PC-3 (cell line): ENCODE measurements at regions not wholly inside any gene's neighbourhood (a gene's known extent, or its start where the extent isn't known, plus 50 kb on each side); places are given as distances from the start of the nearest gene placed in this dataset.

Experiments used
- ATAC-seq: fragments of 200-7000 bp; cut with Tn5 transposase; 2 replicates; pipeline ENCODE4 v1.9.1; 2020; ENCODE audit warnings: mild to moderate bottlenecking, moderate library complexity
- BruUV-seq: library from RNA; stranded (reverse); fragments of 400-500 nt; replicated peaks from 2 replicates; lab custom pipeline; 2021; lab: Mats Ljungman, UMichigan
- CTCF ChIA-PET: fragments of 300-600 bp; sonication (Branson Sonifier 250); formaldehyde crosslinking; loops from one replicate; lab custom pipeline; 2022; ENCODE audit warnings: antibody characterized with exemption; lab: Charles Lee
- POLR2A ChIA-PET: fragments of 300-600 bp; sonication (Branson Sonifier 250); formaldehyde crosslinking; loops from one replicate; lab custom pipeline; 2022; ENCODE audit warnings: antibody characterized with exemption; ENCODE audit not compliant: unreplicated experiment; lab: Charles Lee
- DNase-seq: peaks from one replicate; pipeline ENCODE4 v3.0.0-alpha.2; 2015
- H2AFZ ChIP-seq: fragments of 300-600 bp; sonication (generic); 2 replicates; pipeline ENCODE4 v1.6.0; 2016; ENCODE audit warnings: antibody characterized with exemption, low read length
- H3F3A ChIP-seq: fragments of 300-600 bp; sonication (generic); one replicate; pipeline ENCODE4 v1.6.0; 2017; ENCODE audit warnings: antibody characterized with exemption, low read length, control low read depth, mild to moderate bottlenecking; ENCODE audit not compliant: unreplicated experiment
- H3K27ac ChIP-seq: fragments of 300-600 bp; sonication (generic); 2 replicates; pipeline ENCODE4 v1.5.1; 2016; ENCODE audit warnings: mild to moderate bottlenecking, low read length
- H3K27me3 ChIP-seq: fragments of 300-600 bp; sonication (generic); 2 replicates; pipeline ENCODE4 v1.6.1; 2016; ENCODE audit warnings: low read length, mixed read lengths
- H3K36me3 ChIP-seq: fragments of 300-600 bp; sonication (generic); 2 replicates; pipeline ENCODE4 v1.6.1; 2016; ENCODE audit warnings: low read depth, mixed run types, low read length, mixed read lengths
- H3K4me1 ChIP-seq: fragments of 300-600 bp; sonication (generic); 2 replicates; pipeline ENCODE4 v1.5.1; 2016; ENCODE audit warnings: low read length; ENCODE audit not compliant: insufficient read depth
- H3K4me2 ChIP-seq: fragments of 300-600 bp; sonication (generic); 2 replicates; pipeline ENCODE4 v1.6.0; 2016; ENCODE audit warnings: low read length
- H3K4me3 ChIP-seq: fragments of 300-600 bp; sonication (generic); 2 replicates; pipeline ENCODE4 v1.5.1; 2016; ENCODE audit warnings: mild to moderate bottlenecking, low read length, mixed read lengths
- H3K79me2 ChIP-seq: fragments of 300-600 bp; sonication (generic); 2 replicates; pipeline ENCODE4 v1.6.1; 2017; ENCODE audit warnings: low read length, mixed read lengths
- H3K9ac ChIP-seq: fragments of 300-600 bp; sonication (generic); 2 replicates; pipeline ENCODE4 v1.6.0; 2016; ENCODE audit warnings: mild to moderate bottlenecking, low read length
- H3K9me2 ChIP-seq: fragments of 300-600 bp; sonication (generic); replicated peaks from 2 replicates; pipeline ENCODE4 v1.6.1; 2016; ENCODE audit warnings: mixed run types, low read length, mixed read lengths
- H3K9me3 ChIP-seq: fragments of 300-600 bp; sonication (generic); 2 replicates; pipeline ENCODE4 v1.6.1; 2016; ENCODE audit warnings: low read length, mixed read lengths
- H4K20me1 ChIP-seq: fragments of 300-600 bp; sonication (generic); 2 replicates; pipeline ENCODE4 v1.6.1; 2016; ENCODE audit warnings: low read length, mixed read lengths
- CTCF ChIP-seq: fragments of 300-600 bp; sonication (generic); conservative IDR thresholded peaks from 2 replicates; pipeline ENCODE4 v1.5.1; 2017; ENCODE audit warnings: antibody characterized with exemption, low read depth, mild to moderate bottlenecking, low read length
- EZH2 ChIP-seq: fragments of 300-600 bp; sonication (generic); IDR thresholded peaks from one replicate; pipeline ENCODE4 v1.6.1; 2017; ENCODE audit warnings: antibody characterized with exemption, mild to moderate bottlenecking, low read length; ENCODE audit not compliant: unreplicated experiment
- EZH2phosphoT487 ChIP-seq: fragments of 300-600 bp; sonication (generic); IDR thresholded peaks from 2 replicates; pipeline ENCODE4 v1.6.1; 2018; ENCODE audit warnings: mild to moderate bottlenecking, antibody characterized with exemption, low read length, borderline replicate concordance
- intact Hi-C: fragments of 100-400 bp; cut with micrococcal nuclease; formaldehyde crosslinking; loops from 2 replicates; pipeline ENCODE4 v1.9.0; 2023

GRCh38 chr7:33757563-33758165 is 147.7 kb upstream of the BMPER start:
- H3K4me3 ChIP-seq = no peak overlapping the region
- peak; percentile 72 for DNase-seq
- CTCF ChIA-PET = no interaction called here
- no peaks in the 10 kb centered on the region for H3K9me3 ChIP-seq
- H3K9ac ChIP-seq = no peak overlapping the region
- no peak overlapping the region for H3K4me2 ChIP-seq
- intact Hi-C loops = loop anchor here (1.0 to 10.0 kb wide), 4 partner anchors 138 to 573 kb away; no protein-coding TSS in a partner anchor
- H3K4me1 ChIP-seq = no peaks in the 10 kb centered on the region; the same call in 1 of the 2 replicates
- POLR2A ChIA-PET = no interaction called here
- no peaks in the 10 kb centered on the region for H3K36me3 ChIP-seq
- no peaks in the 10 kb centered on the region for H3K79me2 ChIP-seq
- no peak overlapping the region for H2AFZ ChIP-seq
- H3K27ac ChIP-seq = no peak overlapping the region
- BruUV-seq = no TSS peak
- no peaks in the 10 kb centered on the region for H3K9me2 ChIP-seq
- H4K20me1 ChIP-seq = no peaks in the 10 kb centered on the region
- peak; percentile 49; the same call in 1 of the 2 replicates for ATAC-seq
- TF ChIP-seq CTCF (peak; percentile 66), EZH2 (no peak)
- H3K27me3 ChIP-seq = no peaks in the 10 kb centered on the region
- H3F3A ChIP-seq = no peaks in the 10 kb centered on the region

GRCh38 chr7:33760146-33760545 is 145.2 kb upstream of the BMPER start:
- Histone ChIP-seq H3K9me3 (no peaks in the 10 kb centered on the region), H3K9ac (no peak overlapping the region), H3K27ac (no peak overlapping the region), H4K20me1 (no peaks in the 10 kb centered on the region), H3K4me2 (no peak overlapping the region), H3K9me2 (no peaks in the 10 kb centered on the region), H3K27me3 (no peaks in the 10 kb centered on the region), H3K4me1 (peaks cover 8% of the 10 kb centered on the region), H3K79me2 (no peaks in the 10 kb centered on the region), H3F3A (no peaks in the 10 kb centered on the region), H3K36me3 (no peaks in the 10 kb centered on the region), H3K4me3 (no peak overlapping the region), H2AFZ (no peak overlapping the region)
- DNase-seq (no peak), ATAC-seq (no peak)
- ChIA-PET POLR2A (no interaction called here), CTCF (no interaction called here)
- BruUV-seq = no TSS peak
- intact Hi-C loops = no loop called here
- TF ChIP-seq EZH2 (no peak), CTCF (no peak), EZH2phosphoT487 (no peak)

GRCh38 chr7:33760834-33761233 is 144.5 kb upstream of the BMPER start:
- H3K27ac ChIP-seq = no peak overlapping the region
- H3F3A ChIP-seq = no peaks in the 10 kb centered on the region
- H3K4me1 ChIP-seq = peaks cover 13% of the 10 kb centered on the region
- BruUV-seq = no TSS peak
- H3K36me3 ChIP-seq = no peaks in the 10 kb centered on the region
- no peaks in the 10 kb centered on the region for H3K9me2 ChIP-seq
- H4K20me1 ChIP-seq = no peaks in the 10 kb centered on the region
- no peak overlapping the region for H3K4me3 ChIP-seq
- no peak overlapping the region for H3K9ac ChIP-seq
- H3K79me2 ChIP-seq = no peaks in the 10 kb centered on the region
- TF ChIP-seq CTCF (no peak), EZH2 (no peak), EZH2phosphoT487 (no peak)
- intact Hi-C loops = no loop called here
- no peak overlapping the region for H3K4me2 ChIP-seq
- ChIA-PET CTCF (no interaction called here), POLR2A (no interaction called here)
- H3K9me3 ChIP-seq = no peaks in the 10 kb centered on the region
- H2AFZ ChIP-seq = no peak overlapping the region
- no peak for DNase-seq
- no peaks in the 10 kb centered on the region for H3K27me3 ChIP-seq
- no peak; the same call in 1 of the 2 replicates for ATAC-seq
